Colonic mucosa (tissue), 4 donors: ENCODE measurements at regions not wholly inside any gene's neighbourhood (a gene's known extent, or its start where the extent isn't known, plus 50 kb on each side); places are given as distances from the start of the nearest gene placed in this dataset.
"Not testable (repeated sequence)": the region's sequence is repeated elsewhere in the genome, so short reads cannot be mapped to it uniquely, and the experiment has no call there.

Experiments used
- DNase-seq: peaks from one replicate; pipeline ENCODE4 v3.0.0-alpha.2; 2020
- H3K27ac ChIP-seq: fragments of 200-600 bp; one replicate; pipeline ENCODE4 v1.8.0; 2021
- H3K27me3 ChIP-seq: fragments of 200-600 bp; one replicate; pipeline ENCODE4 v1.8.0; 2021
- H3K36me3 ChIP-seq: fragments of 200-600 bp; one replicate; pipeline ENCODE4 v1.8.0; 2021
- H3K4me1 ChIP-seq: fragments of 200-600 bp; one replicate; pipeline ENCODE4 v1.8.0; 2021; ENCODE audit warnings: mild to moderate bottlenecking
- H3K4me3 ChIP-seq: fragments of 200-600 bp; one replicate; pipeline ENCODE4 v1.8.0; 2021
- H3K9ac ChIP-seq, 2 donors: one replicate each; pipeline ENCODE4 v1.7.0; 2013; ENCODE audit warnings: control low read depth in 2 of 2, low read depth in 2 of 2, low read length in 2 of 2
- H3K9me3 ChIP-seq: fragments of 200-600 bp; one replicate; pipeline ENCODE4 v1.8.0; 2021
- intact Hi-C: fragments of 100-400 bp; cut with DNase I; formaldehyde crosslinking; loops from one replicate; pipeline ENCODE4 v1.14.1; 2022
- TF ChIP-seq, protein P1 (sequence below): fragments of 200-600 bp; IDR thresholded peaks from one replicate; pipeline ENCODE4 v1.8.0; 2022; ENCODE audit warnings: antibody characterized with exemption, mild to moderate bottlenecking
- donor health status: healthy.
- donor health status: DM: no; HTN: no; CAD: no.
- donor health status: DM: no; HTN: no; CAD: no.

GRCh38 chr6:156590482-156590881, 186.7 kb upstream of the ARID1B start:
- Histone ChIP-seq H3K4me3 (no peak overlapping the region), H3K4me1 (no peaks in the 10 kb centered on the region), H3K9me3 (no peaks in the 10 kb centered on the region), H3K27me3 (no peaks in the 10 kb centered on the region), H3K27ac (no peak overlapping the region), H3K9ac (no peak overlapping the region), H3K36me3 (no peaks in the 10 kb centered on the region)
- no peak for DNase-seq
- intact Hi-C loops: no loop called here
- TF ChIP-seq, protein P1, sequence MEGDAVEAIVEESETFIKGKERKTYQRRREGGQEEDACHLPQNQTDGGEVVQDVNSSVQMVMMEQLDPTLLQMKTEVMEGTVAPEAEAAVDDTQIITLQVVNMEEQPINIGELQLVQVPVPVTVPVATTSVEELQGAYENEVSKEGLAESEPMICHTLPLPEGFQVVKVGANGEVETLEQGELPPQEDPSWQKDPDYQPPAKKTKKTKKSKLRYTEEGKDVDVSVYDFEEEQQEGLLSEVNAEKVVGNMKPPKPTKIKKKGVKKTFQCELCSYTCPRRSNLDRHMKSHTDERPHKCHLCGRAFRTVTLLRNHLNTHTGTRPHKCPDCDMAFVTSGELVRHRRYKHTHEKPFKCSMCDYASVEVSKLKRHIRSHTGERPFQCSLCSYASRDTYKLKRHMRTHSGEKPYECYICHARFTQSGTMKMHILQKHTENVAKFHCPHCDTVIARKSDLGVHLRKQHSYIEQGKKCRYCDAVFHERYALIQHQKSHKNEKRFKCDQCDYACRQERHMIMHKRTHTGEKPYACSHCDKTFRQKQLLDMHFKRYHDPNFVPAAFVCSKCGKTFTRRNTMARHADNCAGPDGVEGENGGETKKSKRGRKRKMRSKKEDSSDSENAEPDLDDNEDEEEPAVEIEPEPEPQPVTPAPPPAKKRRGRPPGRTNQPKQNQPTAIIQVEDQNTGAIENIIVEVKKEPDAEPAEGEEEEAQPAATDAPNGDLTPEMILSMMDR: no peak

GRCh38 chr6:156589281-156589680, 187.9 kb upstream of the ARID1B start:
- Histone ChIP-seq H3K9me3 (no peaks in the 10 kb centered on the region), H3K4me3 (no peak overlapping the region), H3K27me3 (no peaks in the 10 kb centered on the region), H3K36me3 (no peaks in the 10 kb centered on the region), H3K9ac (no peak overlapping the region), H3K27ac (no peak overlapping the region), H3K4me1 (no peaks in the 10 kb centered on the region)
- TF ChIP-seq, protein P1: no peak
- DNase-seq: no peak
- intact Hi-C loops: no loop called here

DNA sequence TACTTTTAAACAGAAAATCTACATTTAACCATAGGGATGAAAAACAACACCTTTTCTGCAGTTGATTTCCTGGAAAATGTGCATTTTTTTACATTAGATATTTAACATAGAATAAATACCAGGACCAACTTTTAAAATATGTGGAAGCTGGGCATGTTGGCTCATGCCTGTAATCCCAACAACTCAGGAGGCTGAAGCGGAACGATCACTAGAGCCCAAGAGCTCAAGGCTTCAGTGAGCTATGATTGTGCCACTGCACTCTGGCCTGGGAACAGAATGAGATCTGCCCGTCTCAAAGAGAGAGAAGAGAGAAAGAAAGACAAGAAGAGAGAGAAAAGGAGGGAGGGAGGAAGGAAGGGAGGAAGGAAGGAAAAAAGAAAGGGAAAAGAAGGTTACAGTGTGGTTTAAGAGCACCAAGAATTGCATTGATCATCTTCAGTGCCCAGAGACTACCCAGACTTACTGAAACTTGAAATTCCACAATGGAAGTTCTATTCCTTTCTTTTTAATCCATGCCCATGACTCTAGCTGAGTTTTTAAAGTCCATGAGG, 189.4 kb upstream of the ARID1B start:
- H3K4me3 ChIP-seq: no peak overlapping the region
- no peaks in the 10 kb centered on the region for H3K36me3 ChIP-seq
- intact Hi-C loops: no loop called here
- H3K4me1 ChIP-seq: no peaks in the 10 kb centered on the region
- H3K27me3 ChIP-seq: no peaks in the 10 kb centered on the region
- no peak for DNase-seq
- no peaks in the 10 kb centered on the region for H3K9me3 ChIP-seq
- no peak overlapping the region for H3K27ac ChIP-seq
- TF ChIP-seq, protein P1: no peak
- H3K9ac ChIP-seq: no peak overlapping the region

- intact Hi-C loops: no loop called here
Measured at GRCh38 chr6:156587071-156587470, 190.1 kb upstream of the ARID1B start.

GRCh38 chr6:156585859-156586258, 191.3 kb upstream of the ARID1B start:
- H3K27me3 ChIP-seq: no peaks in the 10 kb centered on the region
- TF ChIP-seq, protein P1: no peak
- H3K4me1 ChIP-seq: no peaks in the 10 kb centered on the region
- no peak overlapping the region for H3K27ac ChIP-seq
- no peaks in the 10 kb centered on the region for H3K36me3 ChIP-seq
- no peaks in the 10 kb centered on the region for H3K9me3 ChIP-seq
- intact Hi-C loops: no loop called here
- no peak for DNase-seq
- H3K9ac ChIP-seq: no peak overlapping the region
- H3K4me3 ChIP-seq: no peak overlapping the region

More at GRCh38 chr6:156587071-156587470, 190.1 kb upstream of the ARID1B start:
- Histone ChIP-seq H3K9ac (no peak overlapping the region), H3K27me3 (no peaks in the 10 kb centered on the region), H3K4me3 (no peak overlapping the region), H3K27ac (no peak overlapping the region), H3K36me3 (no peaks in the 10 kb centered on the region), H3K9me3 (no peaks in the 10 kb centered on the region), H3K4me1 (no peaks in the 10 kb centered on the region)
- DNase-seq: no peak
- TF ChIP-seq, protein P1: no peak

- H3K36me3 ChIP-seq, DNase-seq, H3K27ac ChIP-seq, H3K9ac ChIP-seq, H3K9me3 ChIP-seq, intact Hi-C loops, H3K4me1 ChIP-seq, H3K4me3 ChIP-seq, H3K27me3 ChIP-seq: not testable (repeated sequence)
Measured at GRCh38 chr6:156584121-156584520, 193.1 kb upstream of the ARID1B start.
